ENCODE measurements at regions not wholly inside any gene's neighbourhood (a gene's known extent, or its start where the extent isn't known, plus 50 kb on each side); places are given as distances from the start of the nearest gene placed in this dataset.
A peak's percentile ranks its signal among the peaks of the same experiment; 100 is the strongest.

DNA sequence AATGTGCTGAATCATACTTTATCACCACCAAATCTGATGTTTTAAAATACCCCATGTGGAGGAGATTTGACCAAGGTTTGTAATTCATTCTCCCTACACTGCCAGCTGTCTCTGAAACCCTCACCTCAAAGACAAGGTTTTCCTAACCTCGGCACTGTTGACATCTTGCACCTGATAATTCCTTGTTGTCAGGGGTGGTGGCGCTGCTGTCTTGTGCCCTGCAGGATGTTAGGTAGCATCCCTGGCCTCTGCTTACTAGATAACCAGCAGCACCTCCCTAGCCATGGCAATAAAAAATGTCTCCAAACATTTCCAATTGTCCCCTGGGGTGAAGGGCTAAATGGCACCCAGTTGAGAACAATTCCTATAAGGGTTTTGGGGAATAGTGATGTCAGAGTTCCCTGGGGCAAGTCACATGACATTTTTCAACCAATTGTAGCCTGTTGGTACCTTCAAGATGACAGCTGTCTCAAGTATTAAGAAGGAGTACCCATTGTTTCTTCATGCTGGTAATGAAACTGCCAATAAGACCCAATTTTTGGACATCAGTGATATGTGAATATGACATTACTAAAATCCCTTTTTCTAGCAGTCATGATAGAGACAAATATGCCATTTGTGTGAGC, 160.6 kb upstream of the PLCXD3 start:
- no peak for DNase-seq (ENCODE audit: low read depth, low spot score)
- no peak overlapping the region for H3K4me3 ChIP-seq (ENCODE audit: low read length)

DNA sequence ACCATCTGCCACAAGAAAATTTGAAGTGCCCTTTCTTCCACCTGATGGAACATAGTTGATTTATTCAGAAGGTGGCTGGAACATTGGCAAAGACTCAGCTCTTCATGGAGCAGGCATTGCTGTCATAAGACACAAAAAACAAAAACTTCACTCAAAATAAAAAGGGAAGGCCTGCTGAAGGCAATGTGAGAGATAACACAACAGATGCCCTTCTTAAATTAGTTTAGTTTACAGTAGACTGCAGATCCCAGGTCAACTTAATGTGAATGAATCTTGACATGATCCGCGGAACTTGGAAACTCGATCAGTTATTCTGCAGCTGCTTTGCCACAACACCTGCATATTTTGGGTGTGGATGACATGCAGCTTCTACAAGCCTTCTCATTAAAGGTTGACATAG, 159.8 kb upstream of the PLCXD3 start:
- H3K4me3 ChIP-seq (ENCODE audit: low read length) = no peak overlapping the region
- DNase-seq (ENCODE audit: low read depth, low spot score) = no peak

DNA sequence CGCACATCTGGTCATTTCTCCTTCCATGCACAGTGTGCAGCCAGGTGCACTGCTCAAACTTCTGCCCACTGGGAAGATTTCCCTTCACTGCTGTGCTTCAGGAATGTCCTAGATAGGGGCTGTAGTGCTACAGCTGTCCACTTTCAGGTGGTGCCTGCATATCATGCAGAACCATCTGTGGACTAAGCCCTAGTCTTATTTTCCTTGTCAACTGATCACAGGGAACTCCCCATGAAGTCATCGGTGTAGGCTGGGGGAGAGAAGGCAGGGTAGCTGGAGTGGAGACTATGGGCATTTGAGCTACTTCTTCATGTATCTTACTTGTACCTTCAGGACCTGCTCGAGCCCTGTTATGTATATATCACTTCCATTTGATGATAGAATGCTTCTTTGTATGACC, 150.9 kb upstream of the PLCXD3 start:
- no peak overlapping the region for H3K4me3 ChIP-seq (ENCODE audit: low read length)

DNA sequence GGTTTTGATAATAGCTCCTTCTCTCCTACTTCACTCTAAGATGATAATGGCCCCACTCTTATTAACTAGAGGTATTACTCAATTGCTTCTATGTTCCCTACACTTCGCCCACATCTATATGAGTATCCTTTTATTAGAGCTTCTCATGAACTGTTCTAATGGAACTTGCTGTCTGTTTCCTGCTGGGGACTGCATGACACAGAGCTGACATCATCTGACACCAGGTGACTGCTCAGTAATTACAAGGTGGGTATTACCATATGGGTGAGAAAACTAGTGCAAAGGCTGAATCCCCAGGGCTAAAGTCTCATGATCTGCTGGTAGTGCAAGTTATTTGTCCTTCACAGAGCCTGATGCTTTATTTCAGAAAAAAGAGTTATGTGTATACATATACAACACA, 146.2 kb upstream of the PLCXD3 start:
- DNase-seq (ENCODE audit: low read depth, low spot score) = no peak
- no peak overlapping the region for H3K4me3 ChIP-seq (ENCODE audit: low read length)

More for the DNA sequence above, 150.9 kb upstream of the PLCXD3 start:
- no peak for DNase-seq (ENCODE audit: low read depth, low spot score)

DNA sequence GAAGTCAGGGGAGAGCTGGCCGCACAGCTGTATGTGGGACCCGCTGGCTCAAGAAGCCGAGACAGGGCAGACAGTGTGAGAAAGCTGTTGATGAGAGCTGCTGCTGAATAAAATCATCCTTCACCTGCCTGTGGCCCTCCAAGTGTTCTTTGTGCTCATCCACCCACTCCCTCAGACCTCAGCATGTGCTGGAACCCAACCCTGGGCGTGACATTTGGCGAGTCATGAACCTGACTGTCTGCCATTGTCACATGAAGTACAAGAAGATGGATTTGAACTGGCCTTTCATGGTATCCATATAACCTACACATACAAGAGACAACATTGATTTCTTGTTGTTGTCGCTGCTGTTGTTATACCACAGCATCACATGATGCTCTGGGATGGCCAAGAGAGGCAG, 139.7 kb upstream of the PLCXD3 start:
- DNase-seq (ENCODE audit: low read depth, low spot score) = no peak

DNA sequence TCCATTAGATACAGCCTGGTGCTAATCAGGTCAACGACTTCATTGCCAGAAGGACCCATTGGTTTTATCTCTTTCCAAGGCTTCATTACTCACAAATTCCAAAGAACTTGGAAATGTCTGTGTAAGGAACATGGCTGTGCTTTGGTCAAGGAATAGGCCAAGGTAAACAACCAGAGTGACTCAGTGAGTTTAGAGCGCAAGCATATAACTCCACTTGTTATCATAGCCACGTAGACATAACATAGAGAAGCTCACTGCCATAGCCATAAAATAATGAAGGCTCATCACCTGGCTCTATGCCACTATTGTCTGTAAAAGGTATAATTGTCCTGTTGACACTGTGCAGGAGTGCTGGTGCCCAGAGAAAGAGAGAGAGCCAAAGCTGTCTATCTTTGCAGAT, 139.3 kb upstream of the PLCXD3 start:
- DNase-seq (ENCODE audit: low read depth, low spot score) = no peak
- H3K4me3 ChIP-seq (ENCODE audit: low read length) = no peak overlapping the region

More for the DNA sequence above, 139.7 kb upstream of the PLCXD3 start:
- no peak overlapping the region for H3K4me3 ChIP-seq (ENCODE audit: low read length)

DNA sequence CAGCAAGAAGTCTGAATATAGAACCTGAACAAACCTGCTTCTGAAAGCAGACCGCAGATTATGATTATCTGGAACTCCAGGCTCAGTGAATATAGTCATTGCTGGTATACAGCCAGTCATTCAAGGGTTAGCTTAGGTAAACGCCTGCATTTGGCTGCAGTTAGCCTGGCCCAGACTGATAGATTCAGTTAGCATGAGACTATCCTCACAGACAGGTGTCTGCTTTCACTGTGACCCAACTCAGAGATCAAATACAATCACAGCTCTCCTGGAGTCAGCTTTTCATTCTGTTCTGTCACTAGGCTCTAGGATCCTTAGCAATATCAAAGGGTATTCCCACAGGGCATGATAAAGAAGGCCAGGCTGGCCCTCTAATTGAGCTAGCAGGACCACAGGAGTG, 138.6 kb upstream of the PLCXD3 start:
- DNase-seq (ENCODE audit: low read depth, low spot score) = no peak
- H3K4me3 ChIP-seq (ENCODE audit: low read length) = no peak overlapping the region

DNA sequence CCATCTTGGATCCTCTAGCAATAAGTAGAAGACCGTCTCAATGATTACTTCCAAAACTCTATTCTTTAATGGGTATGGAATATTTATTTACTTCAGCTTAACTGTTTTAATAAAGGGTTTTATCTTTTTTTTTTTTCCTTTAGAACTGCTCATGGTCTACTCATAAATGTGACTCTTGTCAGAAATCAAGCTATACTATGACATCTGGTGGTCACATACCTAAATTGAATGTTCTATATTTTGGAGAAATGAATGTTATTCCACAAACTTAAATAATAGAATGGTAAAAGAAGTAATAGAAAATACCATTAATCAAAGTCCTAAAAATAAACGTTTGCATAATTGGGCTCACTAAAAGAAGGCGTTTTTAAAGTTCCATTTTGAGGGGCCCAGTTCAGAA, 131.2 kb upstream of the PLCXD3 start:
- DNase-seq (ENCODE audit: low read depth, low spot score) = no peak
- H3K4me3 ChIP-seq (ENCODE audit: low read length) = no peak overlapping the region

DNA sequence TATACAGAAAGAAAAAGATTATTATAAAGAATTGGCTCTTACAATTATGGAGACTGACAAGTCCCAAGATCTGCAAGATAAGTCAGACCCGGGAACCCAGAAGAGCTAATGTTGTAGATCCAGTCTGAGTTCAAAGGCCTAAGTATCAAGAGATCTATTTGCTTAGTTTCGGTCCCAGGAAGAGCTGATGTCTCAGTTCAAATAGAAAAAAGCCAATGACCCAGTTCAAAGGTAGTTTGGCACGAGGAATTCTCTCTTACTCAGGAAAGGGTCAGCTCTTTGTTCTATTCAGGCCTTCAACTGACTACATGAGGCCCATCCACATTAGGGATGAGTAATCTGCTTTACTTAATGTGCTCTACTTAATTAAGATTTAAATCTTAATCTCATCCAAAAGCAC, 128.3 kb upstream of the PLCXD3 start:
- H3K4me3 ChIP-seq (ENCODE audit: low read length) = no peak overlapping the region
- no peak for DNase-seq (ENCODE audit: low read depth, low spot score)

DNA sequence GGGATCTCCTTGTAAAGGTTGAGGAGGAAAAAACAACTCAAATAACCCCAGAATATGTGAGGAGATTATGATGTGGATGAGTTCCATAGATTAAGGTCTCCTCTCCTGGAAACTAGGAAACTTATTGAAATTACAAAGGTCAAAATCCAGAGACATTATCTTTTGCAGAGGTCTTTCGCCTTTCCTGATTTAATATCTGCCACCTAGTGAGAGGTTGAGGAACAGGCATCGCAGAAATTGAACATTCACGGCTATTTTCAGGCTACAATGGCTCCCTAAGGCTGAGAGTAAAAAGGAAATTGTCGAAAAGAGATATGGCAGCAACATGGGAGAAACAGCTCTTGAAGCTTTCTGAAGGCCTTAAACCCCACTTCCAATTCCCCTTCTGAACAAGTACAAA, 127.5 kb upstream of the PLCXD3 start:
- peak; percentile 9 for DNase-seq (ENCODE audit: low read depth, low spot score)
- no peak overlapping the region for H3K4me3 ChIP-seq (ENCODE audit: low read length)

DNA sequence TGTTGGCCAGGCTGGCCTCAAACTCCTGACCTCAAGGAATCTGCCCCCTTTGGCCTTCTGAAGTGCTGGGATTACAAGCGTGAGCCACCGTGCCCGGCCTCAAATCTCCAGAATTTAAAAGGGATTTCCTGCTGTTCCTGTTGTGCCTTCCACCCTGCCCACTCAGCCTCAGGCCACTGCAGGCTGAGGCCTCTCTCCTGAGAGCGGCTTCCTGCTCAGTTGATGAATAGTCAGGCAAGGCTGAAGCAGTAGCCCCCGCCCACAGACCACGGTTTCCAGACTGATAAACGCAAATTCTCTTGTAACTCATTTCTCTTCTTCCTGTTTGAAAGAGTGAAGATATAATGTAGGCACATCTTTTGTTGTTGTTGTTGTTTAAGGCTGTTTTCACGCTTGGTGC, 127.0 kb upstream of the PLCXD3 start:
- no peak for DNase-seq (ENCODE audit: low read depth, low spot score)
- H3K4me3 ChIP-seq (ENCODE audit: low read length) = no peak overlapping the region

DNA sequence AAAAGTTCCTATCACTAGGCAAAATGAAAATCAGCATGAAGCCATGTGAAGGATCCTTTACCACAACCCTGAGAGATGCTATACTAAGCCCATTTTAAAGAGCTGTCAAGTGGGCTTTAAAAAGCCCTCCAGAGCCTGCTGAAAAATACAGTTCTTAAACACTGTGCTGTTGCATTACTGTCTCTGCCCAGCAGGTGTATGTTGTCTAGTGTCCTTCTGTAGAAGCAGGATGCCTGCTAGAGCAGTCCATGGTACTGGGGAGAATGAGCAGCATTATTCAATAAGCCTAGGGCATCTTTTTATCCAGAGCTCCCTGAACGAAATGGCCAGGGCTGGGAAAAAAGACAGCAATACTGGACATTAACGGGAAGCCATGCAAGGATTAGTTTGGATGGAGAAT, 126.2 kb upstream of the PLCXD3 start:
- DNase-seq (ENCODE audit: low read depth, low spot score) = peak; percentile 48

DNA sequence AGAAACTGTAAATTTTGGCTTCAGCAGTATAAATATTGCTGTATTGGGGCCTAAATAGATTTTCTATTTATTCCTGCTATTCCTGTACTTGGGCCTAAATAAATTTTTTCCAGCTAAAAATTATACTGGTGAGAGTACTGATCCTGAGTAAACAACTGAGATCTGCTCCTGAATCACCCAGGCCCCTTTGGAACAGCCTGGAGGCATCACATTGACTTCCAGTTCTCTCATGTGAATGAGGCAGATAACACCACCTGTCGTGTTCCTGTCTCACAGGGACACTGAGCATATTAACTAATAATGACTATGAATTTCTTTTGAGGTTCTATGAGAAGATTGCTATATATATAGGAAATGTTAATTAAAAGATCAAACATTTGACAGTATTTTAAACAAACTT, 119.5 kb upstream of the PLCXD3 start:
- DNase-seq (ENCODE audit: low read depth, low spot score) = no peak
- H3K4me3 ChIP-seq (ENCODE audit: low read length) = no peak overlapping the region

More for the DNA sequence above, 126.2 kb upstream of the PLCXD3 start:
- no peak overlapping the region for H3K4me3 ChIP-seq (ENCODE audit: low read length)

DNA sequence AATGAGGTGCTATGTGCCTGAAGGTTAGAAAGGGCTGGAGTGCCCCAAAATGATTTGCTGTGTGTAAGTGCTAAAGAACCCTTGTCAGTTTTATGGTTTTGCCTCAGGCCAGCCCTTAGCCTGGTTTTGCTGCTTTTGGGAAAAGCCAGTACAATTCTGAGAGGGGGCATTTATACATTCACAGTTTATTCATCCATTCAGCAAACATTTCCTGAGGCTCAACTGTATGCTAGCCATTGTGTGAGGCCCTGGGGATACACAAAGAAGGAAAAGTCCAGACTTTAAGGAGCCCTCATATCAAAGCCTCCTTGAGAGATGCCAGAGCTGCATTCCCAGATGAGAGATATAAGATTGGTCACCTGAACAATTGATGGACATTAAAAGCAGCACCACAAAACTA, 115.2 kb upstream of the PLCXD3 start:
- no peak for DNase-seq (ENCODE audit: low read depth, low spot score)
- no peak overlapping the region for H3K4me3 ChIP-seq (ENCODE audit: low read length)

DNA sequence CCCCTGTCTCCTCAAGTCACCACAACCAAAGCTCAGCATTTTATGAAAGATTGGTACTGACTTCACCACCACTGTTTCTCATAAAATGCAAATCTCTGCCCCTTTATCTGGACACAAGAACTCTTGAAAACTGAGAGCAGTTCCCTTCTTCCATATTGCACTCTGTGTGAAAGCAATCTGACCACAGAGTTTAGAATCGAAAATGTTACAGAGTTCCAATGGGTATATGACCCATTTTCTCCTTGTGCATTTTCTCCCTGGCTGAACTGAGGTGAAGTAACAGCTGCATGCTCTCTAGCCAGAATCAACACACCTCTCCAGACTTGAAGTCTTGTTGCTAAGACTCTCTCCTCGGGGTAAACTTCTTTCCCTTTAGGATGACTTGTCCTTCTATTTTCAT, 111.0 kb upstream of the PLCXD3 start:
- no peak for DNase-seq (ENCODE audit: low read depth, low spot score)
- no peak overlapping the region for H3K4me3 ChIP-seq (ENCODE audit: low read length)

DNA sequence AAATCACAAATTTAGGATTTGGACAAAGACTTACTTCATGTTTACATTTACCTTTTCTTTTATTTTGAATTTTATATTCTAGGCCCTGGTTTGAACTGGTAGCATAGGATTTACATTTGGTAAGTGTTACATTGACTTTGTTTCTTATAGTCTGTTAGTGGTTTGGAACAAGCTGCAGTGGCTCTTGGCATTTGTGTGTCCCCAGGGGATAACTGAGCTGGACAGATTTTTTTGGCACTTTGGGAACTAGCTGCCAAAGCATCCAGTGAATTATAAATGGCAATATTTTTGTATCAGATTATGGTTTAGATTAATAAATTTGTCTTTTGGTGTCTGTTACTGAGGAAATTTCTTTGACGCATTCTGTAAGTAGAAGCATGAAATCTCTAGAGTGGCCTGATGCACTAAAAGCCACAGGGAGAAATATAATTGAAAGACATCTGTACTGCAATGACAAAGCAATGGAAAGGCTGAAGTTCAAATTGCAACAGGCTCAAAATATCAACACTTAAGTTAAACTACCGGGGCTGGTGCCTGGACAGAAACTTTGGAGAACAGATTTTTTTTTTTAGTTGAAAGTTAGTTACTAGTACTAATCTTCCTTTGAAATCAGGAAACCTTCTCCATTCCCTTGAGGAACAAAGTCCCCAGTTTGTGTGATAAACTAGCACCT, 107.6 kb upstream of the PLCXD3 start:
- DNase-seq (ENCODE audit: low read depth, low spot score) = no peak
- no peak overlapping the region for H3K4me3 ChIP-seq (ENCODE audit: low read length)

DNA sequence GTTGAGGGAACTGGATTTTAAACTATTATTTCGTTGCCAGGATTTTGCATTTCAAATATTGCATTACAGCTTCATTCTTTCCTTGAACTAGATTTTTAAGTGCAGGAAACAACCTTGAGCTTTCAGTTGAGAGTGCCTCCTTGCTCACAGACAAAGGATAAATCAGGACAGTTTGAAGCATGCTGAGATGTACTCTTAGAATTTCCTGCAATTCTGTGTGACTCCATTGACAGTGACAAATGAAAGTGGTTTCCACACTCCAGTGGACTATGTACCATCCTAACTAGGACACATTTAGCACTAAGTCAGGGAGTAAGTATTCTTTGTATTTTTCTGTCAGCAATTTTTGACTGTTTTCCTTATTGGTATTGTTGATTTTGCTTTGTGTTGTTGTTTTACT, 100.0 kb upstream of the PLCXD3 start:
- H3K4me3 ChIP-seq (ENCODE audit: low read length) = no peak overlapping the region
- DNase-seq (ENCODE audit: low read depth, low spot score) = no peak

DNA sequence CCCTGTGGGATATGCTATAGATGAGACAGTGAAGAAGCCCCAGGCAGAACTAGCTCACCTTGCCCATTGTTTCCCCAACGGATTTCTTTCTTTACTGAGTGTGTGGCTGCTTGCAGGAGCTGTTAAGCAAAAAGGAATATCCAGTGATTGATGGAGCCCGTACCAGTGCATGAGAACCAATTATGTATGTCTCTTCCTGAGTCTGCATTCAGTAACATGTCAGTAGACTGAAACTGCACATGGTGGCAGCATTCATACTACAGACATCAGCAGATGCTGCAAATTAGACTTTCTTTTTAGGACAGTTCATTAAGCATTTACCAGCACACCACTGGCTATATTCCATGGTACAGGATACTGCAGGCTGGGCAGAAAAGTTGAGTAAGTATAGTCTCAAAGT, 90.3 kb upstream of the PLCXD3 start:
- H3K4me3 ChIP-seq (ENCODE audit: low read length) = no peak overlapping the region
- no peak for DNase-seq (ENCODE audit: low read depth, low spot score)

DNA sequence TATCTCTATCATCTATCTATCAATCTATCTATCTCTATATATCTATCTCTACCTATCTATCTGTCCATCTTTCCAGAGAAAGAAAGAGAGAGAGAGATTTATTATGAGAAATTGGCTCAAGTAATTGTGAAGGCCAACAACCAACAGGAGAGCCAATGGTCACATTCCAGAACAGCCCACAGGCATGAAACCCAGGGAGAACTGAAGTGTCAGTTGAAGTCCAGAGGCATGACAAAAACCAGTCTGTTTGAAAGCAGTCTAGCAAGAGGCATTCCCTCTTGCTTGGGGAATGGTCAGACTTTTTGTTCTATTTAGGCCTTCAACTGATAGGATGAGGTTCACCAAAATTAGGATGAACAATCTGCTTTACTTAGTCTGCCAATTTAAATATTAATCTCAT, 87.6 kb upstream of the PLCXD3 start:
- no peak for DNase-seq (ENCODE audit: low read depth, low spot score)
- H3K4me3 ChIP-seq (ENCODE audit: low read length) = no peak overlapping the region

DNA sequence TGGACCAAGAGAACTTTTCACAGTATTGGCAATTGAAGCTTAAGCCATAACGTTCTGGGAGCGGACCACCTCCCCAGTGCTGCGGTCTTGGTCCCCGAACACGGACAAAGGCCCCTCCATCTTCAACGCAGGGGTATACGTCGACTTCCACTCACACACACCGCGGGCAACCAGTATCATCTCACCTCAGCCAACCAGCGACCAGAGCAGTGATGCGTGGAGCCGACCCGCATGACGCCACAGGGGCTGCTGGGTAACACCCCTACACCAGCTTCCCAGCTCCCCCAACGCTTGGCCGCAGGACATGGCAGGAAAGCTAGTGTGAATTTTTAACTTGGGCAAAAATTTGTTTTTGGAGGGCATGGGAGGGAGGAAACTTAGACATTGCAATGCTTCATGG, 77.3 kb upstream of the PLCXD3 start:
- DNase-seq (ENCODE audit: low read depth, low spot score) = no peak
- no peak overlapping the region for H3K4me3 ChIP-seq (ENCODE audit: low read length)

DNA sequence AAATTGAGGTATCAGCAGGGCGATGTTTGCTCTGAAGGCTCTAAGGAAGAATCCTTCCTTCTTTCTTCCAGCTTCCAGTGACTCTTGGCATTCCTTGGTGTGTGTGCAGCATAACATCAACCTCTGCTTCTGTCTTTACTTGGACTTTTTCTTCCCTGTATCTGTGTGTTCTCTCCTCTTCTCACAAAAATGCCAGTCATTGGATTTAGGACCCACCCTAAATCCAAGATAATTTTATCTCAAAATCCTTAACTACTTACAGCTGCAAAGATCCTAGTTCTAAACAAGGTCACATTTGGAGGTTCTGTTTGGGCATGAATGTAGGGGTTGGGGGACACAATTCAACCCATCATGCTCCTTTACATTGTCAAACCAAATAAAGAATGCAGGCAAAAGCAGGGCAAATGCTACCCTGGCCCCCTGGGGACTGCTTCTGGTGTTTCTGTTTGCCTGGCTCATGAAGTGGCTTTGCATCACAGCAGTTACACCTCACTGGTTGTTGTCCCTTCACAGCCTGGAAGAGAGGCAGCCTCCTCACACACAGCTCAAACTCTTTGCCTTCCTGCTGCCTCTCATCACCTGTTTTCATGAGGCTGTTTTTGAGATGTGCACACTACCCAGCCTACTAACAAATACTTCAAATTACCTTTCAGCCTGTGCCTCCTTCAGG, 64.8 kb upstream of the PLCXD3 start:
- no peak for DNase-seq (ENCODE audit: low read depth, low spot score)

More for the DNA sequence above, 64.8 kb upstream of the PLCXD3 start:
- H3K4me3 ChIP-seq (ENCODE audit: low read length) = no peak overlapping the region
